ENCODE measurements at regions not wholly inside any gene's neighbourhood (a gene's known extent, or its start where the extent isn't known, plus 50 kb on each side); places are given as distances from the start of the nearest gene placed in this dataset.

GRCh38 chr20:54356801-54357200, 118.6 kb upstream of the DOK5 start:
- DNase-seq (ENCODE audit: low read depth), result peak; percentile 30
- H3K4me3 ChIP-seq (ENCODE audit: low read length), result no peak overlapping the region
- TF ChIP-seq CTCF (conservative IDR thresholded peaks at IDR 0.05; ENCODE audit: low read length), result no peak

GRCh38 chr20:54361475-54361874, 113.9 kb upstream of the DOK5 start:
- DNase-seq (ENCODE audit: low read depth), result no peak
- TF ChIP-seq CTCF (conservative IDR thresholded peaks at IDR 0.05; ENCODE audit: low read length), result no peak
- no peak overlapping the region for H3K4me3 ChIP-seq (ENCODE audit: low read length)

- H3K4me3 ChIP-seq (ENCODE audit: low read length), result no peak overlapping the region
- DNase-seq (ENCODE audit: low read depth), result no peak
- no peak for TF ChIP-seq CTCF (conservative IDR thresholded peaks at IDR 0.05; ENCODE audit: low read length)
These were observed 113.1 kb upstream of the DOK5 start for GRCh38 chr20:54362283-54362682.

- H3K4me3 ChIP-seq (ENCODE audit: low read length), result no peak overlapping the region
- no peak for DNase-seq (ENCODE audit: low read depth)
- no peak for TF ChIP-seq CTCF (conservative IDR thresholded peaks at IDR 0.05; ENCODE audit: low read length)
These were observed 111.0 kb upstream of the DOK5 start for GRCh38 chr20:54364365-54364764.

- DNase-seq (ENCODE audit: low read depth), result no peak
- H3K4me3 ChIP-seq (ENCODE audit: low read length), result no peak overlapping the region
- TF ChIP-seq CTCF (conservative IDR thresholded peaks at IDR 0.05; ENCODE audit: low read length), result no peak
These were observed 110.5 kb upstream of the DOK5 start for GRCh38 chr20:54364919-54365318.

- no peak overlapping the region for H3K4me3 ChIP-seq (ENCODE audit: low read length)
- TF ChIP-seq CTCF (conservative IDR thresholded peaks at IDR 0.05; ENCODE audit: low read length), result no peak
- DNase-seq (ENCODE audit: low read depth), result no peak
These were observed 108.6 kb upstream of the DOK5 start for GRCh38 chr20:54366669-54367344.

- no peak overlapping the region for H3K4me3 ChIP-seq (ENCODE audit: low read length)
- no peak for DNase-seq (ENCODE audit: low read depth)
- no peak for TF ChIP-seq CTCF (conservative IDR thresholded peaks at IDR 0.05; ENCODE audit: low read length)
These were observed 106.8 kb upstream of the DOK5 start for GRCh38 chr20:54368570-54368969.
